ENCODE measurements at regions not wholly inside any gene's neighbourhood (a gene's known extent, or its start where the extent isn't known, plus 50 kb on each side); places are given as distances from the start of the nearest gene placed in this dataset.

- peaks cover 40 to 81% of the 10 kb centered on the region in 2 experiments for H3K27me3 ChIP-seq (ENCODE audit: control insufficient read depth in 1 of 2, insufficient read depth in 1 of 2, low read length in 2 of 2)
- H3K4me2 ChIP-seq (ENCODE audit: low read length, poor library complexity, severe bottlenecking), result no peak overlapping the region
- no peak overlapping the region for H2AFZ ChIP-seq (ENCODE audit: low read depth, low read length)
- peaks cover 17% of the 10 kb centered on the region for H3K9me3 ChIP-seq (ENCODE audit: control insufficient read depth, low read length)
- H2BK15ac ChIP-seq (ENCODE audit: low read depth, poor library complexity, severe bottlenecking), result no peak overlapping the region
- H3K27ac ChIP-seq (ENCODE audit: low read length, poor library complexity, severe bottlenecking), result no peak overlapping the region
- H3K23ac ChIP-seq (ENCODE audit: low read length in 2 of 2), result no peak overlapping the region
- no peak for DNase-seq
- no peak overlapping the region for H3K4me3 ChIP-seq (ENCODE audit: insufficient read depth in 1 of 2, low read depth in 1 of 2, low read length in 2 of 2)
- H4K91ac ChIP-seq (ENCODE audit: low read length), result peak overlapping the region; percentile 37
- no peak overlapping the region for H2BK12ac ChIP-seq (ENCODE audit: low read length in 2 of 2)
- WGBS, result 82% methylated on average over 10 of the region's 10 CpGs
- no peak overlapping the region for H2BK120ac ChIP-seq (ENCODE audit: low read depth, low read length)
- H3K36me3 ChIP-seq (ENCODE audit: control insufficient read depth in 1 of 2, insufficient read depth in 2 of 2, low read depth in 1 of 2, low read length in 2 of 2), result no peaks in the 10 kb centered on the region
- H3K4me1 ChIP-seq (ENCODE audit: control insufficient read depth, insufficient read depth, low read depth, low read length), result no peaks in the 10 kb centered on the region
- H3K9ac ChIP-seq (ENCODE audit: low read length), result no peak overlapping the region
- no peak overlapping the region for H3K14ac ChIP-seq (ENCODE audit: low read length in 2 of 2)
- no peaks in the 10 kb centered on the region for H3K79me1 ChIP-seq (replicated peaks; ENCODE audit: low read length, poor library complexity, severe bottlenecking)
- no peak overlapping the region for H3K18ac ChIP-seq (ENCODE audit: low read depth in 1 of 2, low read length in 2 of 2)
- no peak overlapping the region for H4K8ac ChIP-seq (ENCODE audit: low read length)
- H2AK5ac ChIP-seq (ENCODE audit: low read length, severe bottlenecking), result no peak overlapping the region
- no peak overlapping the region for H3K4ac ChIP-seq (ENCODE audit: low read depth in 1 of 2, low read length in 2 of 2)
- no peak overlapping the region for H2BK5ac ChIP-seq (ENCODE audit: low read depth, low read length, poor library complexity, severe bottlenecking)
Measured at GRCh38 chr20:48153103-48153502, 367.8 kb upstream of the SULF2 start.

- H3K14ac ChIP-seq (ENCODE audit: low read length in 2 of 2), result no peak overlapping the region
- no peaks in the 10 kb centered on the region for H3K79me1 ChIP-seq (replicated peaks; ENCODE audit: low read length, poor library complexity, severe bottlenecking)
- H3K4me3 ChIP-seq (ENCODE audit: insufficient read depth in 1 of 2, low read depth in 1 of 2, low read length in 2 of 2), result no peak overlapping the region
- no peak overlapping the region for H4K91ac ChIP-seq (ENCODE audit: low read length)
- no peak overlapping the region for H3K9ac ChIP-seq (ENCODE audit: low read length)
- H3K4me2 ChIP-seq (ENCODE audit: low read length, poor library complexity, severe bottlenecking), result no peak overlapping the region
- H2AFZ ChIP-seq (ENCODE audit: low read depth, low read length), result no peak overlapping the region
- no peaks in the 10 kb centered on the region for H3K9me3 ChIP-seq (ENCODE audit: control insufficient read depth, low read length)
- no peak overlapping the region for H3K18ac ChIP-seq (ENCODE audit: low read depth in 1 of 2, low read length in 2 of 2)
- H3K27ac ChIP-seq (ENCODE audit: low read length, poor library complexity, severe bottlenecking), result no peak overlapping the region
- DNase-seq, result no peak
- H2BK15ac ChIP-seq (ENCODE audit: low read depth, poor library complexity, severe bottlenecking), result no peak overlapping the region
- H2BK12ac ChIP-seq (ENCODE audit: low read length in 2 of 2), result no peak overlapping the region
- 85% methylated on average over 7 of the region's 7 CpGs for WGBS
- no peak overlapping the region for H3K4ac ChIP-seq (ENCODE audit: low read depth in 1 of 2, low read length in 2 of 2)
- no peak overlapping the region for H2AK5ac ChIP-seq (ENCODE audit: low read length, severe bottlenecking)
- no peaks in the 10 kb centered on the region for H3K36me3 ChIP-seq (ENCODE audit: control insufficient read depth in 1 of 2, insufficient read depth in 2 of 2, low read depth in 1 of 2, low read length in 2 of 2)
- H2BK5ac ChIP-seq (ENCODE audit: low read depth, low read length, poor library complexity, severe bottlenecking), result no peak overlapping the region
- H3K23ac ChIP-seq (ENCODE audit: low read length in 2 of 2), result no peak overlapping the region
- H4K8ac ChIP-seq (ENCODE audit: low read length), result no peak overlapping the region
- H3K4me1 ChIP-seq (ENCODE audit: control insufficient read depth, insufficient read depth, low read depth, low read length), result no peaks in the 10 kb centered on the region
- peaks cover 50 to 84% of the 10 kb centered on the region in 2 experiments for H3K27me3 ChIP-seq (ENCODE audit: control insufficient read depth in 1 of 2, insufficient read depth in 1 of 2, low read length in 2 of 2)
- no peak overlapping the region for H2BK120ac ChIP-seq (ENCODE audit: low read depth, low read length)
Measured at GRCh38 chr20:48150568-48150967, 365.3 kb upstream of the SULF2 start.

- Histone ChIP-seq H3K36me3 (ENCODE audit: control insufficient read depth in 1 of 2, insufficient read depth in 2 of 2, low read depth in 1 of 2, low read length in 2 of 2) (no peaks in the 10 kb centered on the region), H3K4me1 (ENCODE audit: control insufficient read depth, insufficient read depth, low read depth, low read length) (no peaks in the 10 kb centered on the region), H3K18ac (ENCODE audit: low read depth in 1 of 2, low read length in 2 of 2) (no peak overlapping the region), H3K4me3 (ENCODE audit: insufficient read depth in 1 of 2, low read depth in 1 of 2, low read length in 2 of 2) (no peak overlapping the region), H2AFZ (ENCODE audit: low read depth, low read length) (no peak overlapping the region), H3K79me1 (replicated peaks; ENCODE audit: low read length, poor library complexity, severe bottlenecking) (no peaks in the 10 kb centered on the region), H3K27me3 (ENCODE audit: control insufficient read depth in 1 of 2, insufficient read depth in 1 of 2, low read length in 2 of 2) (peaks cover 50 to 85% of the 10 kb centered on the region in 2 experiments), H3K23ac (ENCODE audit: low read length in 2 of 2) (no peak overlapping the region), H2BK120ac (ENCODE audit: low read depth, low read length) (no peak overlapping the region), H3K4me2 (ENCODE audit: low read length, poor library complexity, severe bottlenecking) (no peak overlapping the region), H2AK5ac (ENCODE audit: low read length, severe bottlenecking) (no peak overlapping the region), H2BK5ac (ENCODE audit: low read depth, low read length, poor library complexity, severe bottlenecking) (no peak overlapping the region), H2BK15ac (ENCODE audit: low read depth, poor library complexity, severe bottlenecking) (no peak overlapping the region), H3K9me3 (ENCODE audit: control insufficient read depth, low read length) (no peaks in the 10 kb centered on the region), H4K91ac (ENCODE audit: low read length) (no peak overlapping the region), H3K9ac (ENCODE audit: low read length) (no peak overlapping the region), H3K27ac (ENCODE audit: low read length, poor library complexity, severe bottlenecking) (no peak overlapping the region), H2BK12ac (ENCODE audit: low read length in 2 of 2) (no peak overlapping the region), H4K8ac (ENCODE audit: low read length) (no peak overlapping the region), H3K14ac (ENCODE audit: low read length in 2 of 2) (no peak overlapping the region), H3K4ac (ENCODE audit: low read depth in 1 of 2, low read length in 2 of 2) (no peak overlapping the region)
- DNase-seq, result no peak
- 83% methylated on average over 13 of the region's 15 CpGs for WGBS
Measured at GRCh38 chr20:48149902-48150301, 364.6 kb upstream of the SULF2 start.

GRCh38 chr20:48148916-48149672 lies 363.8 kb upstream of the SULF2 start:
- no peak overlapping the region for H4K8ac ChIP-seq (ENCODE audit: low read length)
- H2BK120ac ChIP-seq (ENCODE audit: low read depth, low read length), result no peak overlapping the region
- H3K14ac ChIP-seq (ENCODE audit: low read length in 2 of 2), result no peak overlapping the region
- peaks cover 49 to 83% of the 10 kb centered on the region in 2 experiments for H3K27me3 ChIP-seq (ENCODE audit: control insufficient read depth in 1 of 2, insufficient read depth in 1 of 2, low read length in 2 of 2)
- no peak overlapping the region for H2BK15ac ChIP-seq (ENCODE audit: low read depth, poor library complexity, severe bottlenecking)
- no peaks in the 10 kb centered on the region for H3K36me3 ChIP-seq (ENCODE audit: control insufficient read depth in 1 of 2, insufficient read depth in 2 of 2, low read depth in 1 of 2, low read length in 2 of 2)
- no peak overlapping the region for H2AFZ ChIP-seq (ENCODE audit: low read depth, low read length)
- no peaks in the 10 kb centered on the region for H3K79me1 ChIP-seq (replicated peaks; ENCODE audit: low read length, poor library complexity, severe bottlenecking)
- H3K4me2 ChIP-seq (ENCODE audit: low read length, poor library complexity, severe bottlenecking), result no peak overlapping the region
- no peak overlapping the region for H3K18ac ChIP-seq (ENCODE audit: low read depth in 1 of 2, low read length in 2 of 2)
- WGBS, result 93% methylated on average over 13 of the region's 13 CpGs
- H2BK12ac ChIP-seq (ENCODE audit: low read length in 2 of 2), result no peak overlapping the region
- no peak overlapping the region for H3K4ac ChIP-seq (ENCODE audit: low read depth in 1 of 2, low read length in 2 of 2)
- no peak overlapping the region for H3K9ac ChIP-seq (ENCODE audit: low read length)
- H3K27ac ChIP-seq (ENCODE audit: low read length, poor library complexity, severe bottlenecking), result no peak overlapping the region
- H2BK5ac ChIP-seq (ENCODE audit: low read depth, low read length, poor library complexity, severe bottlenecking), result no peak overlapping the region
- no peak overlapping the region for H3K4me3 ChIP-seq (ENCODE audit: insufficient read depth in 1 of 2, low read depth in 1 of 2, low read length in 2 of 2)
- no peak overlapping the region for H4K91ac ChIP-seq (ENCODE audit: low read length)
- no peak for DNase-seq
- no peaks in the 10 kb centered on the region for H3K9me3 ChIP-seq (ENCODE audit: control insufficient read depth, low read length)
- H3K4me1 ChIP-seq (ENCODE audit: control insufficient read depth, insufficient read depth, low read depth, low read length), result no peaks in the 10 kb centered on the region
- H3K23ac ChIP-seq (ENCODE audit: low read length in 2 of 2), result no peak overlapping the region
- H2AK5ac ChIP-seq (ENCODE audit: low read length, severe bottlenecking), result no peak overlapping the region
